Fibroblast of the aortic adventitia (primary cell): ENCODE measurements at regions not wholly inside any gene's neighbourhood (a gene's known extent, or its start where the extent isn't known, plus 50 kb on each side); places are given as distances from the start of the nearest gene placed in this dataset.

ENCODE experiments used
- DNase-seq: peaks from one replicate; pipeline ENCODE4 v3.0.0-alpha.2; 2010; ENCODE audit warnings: low read depth
- H3K4me3 ChIP-seq: 2 replicates; pipeline ENCODE4 v1.5.1; 2011; ENCODE audit warnings: low read depth, mild to moderate bottlenecking, control low read depth, low read length, moderate library complexity
- CTCF ChIP-seq: IDR thresholded peaks from 2 replicates; pipeline ENCODE4 v1.5.1; 2011; ENCODE audit warnings: mild to moderate bottlenecking, low read length, control low read depth, inconsistent platforms; ENCODE audit not compliant: insufficient read depth

GRCh38 chr7:54701982-54702381 is 57.0 kb downstream of the SEC61G start:
- no peak for DNase-seq
- TF ChIP-seq CTCF = no peak
- H3K4me3 ChIP-seq = no peak overlapping the region

- H3K4me3 ChIP-seq = no peak overlapping the region
- DNase-seq = no peak
- TF ChIP-seq CTCF = no peak
Observed at GRCh38 chr7:54699715-54700114, 59.3 kb downstream of the SEC61G start.

- TF ChIP-seq CTCF = no peak
- H3K4me3 ChIP-seq = no peak overlapping the region
- DNase-seq = no peak
Observed at GRCh38 chr7:54697659-54698186, 61.3 kb downstream of the SEC61G start.

GRCh38 chr7:54690892-54691291 is 68.1 kb downstream of the SEC61G start:
- DNase-seq = no peak
- no peak for TF ChIP-seq CTCF

GRCh38 chr7:54690050-54690443 is 69.0 kb downstream of the SEC61G start:
- H3K4me3 ChIP-seq = no peak overlapping the region
- no peak for TF ChIP-seq CTCF
- no peak for DNase-seq

More at GRCh38 chr7:54690892-54691291, 68.1 kb downstream of the SEC61G start:
- H3K4me3 ChIP-seq = no peak overlapping the region

- no peak for TF ChIP-seq CTCF
- DNase-seq = peak; percentile 24
- H3K4me3 ChIP-seq = no peak overlapping the region
Observed at GRCh38 chr7:54689394-54690049, 69.5 kb downstream of the SEC61G start.
